Ascending aorta (tissue), 2 donors: ENCODE measurements at regions not wholly inside any gene's neighbourhood (a gene's known extent, or its start where the extent isn't known, plus 50 kb on each side); places are given as distances from the start of the nearest gene placed in this dataset.

Experiments
- DNase-seq, 2 donors: peaks; one replicate each; pipeline ENCODE4 v3.0.0-alpha.2; 2019; ENCODE audit warnings: low spot score in 2 of 2
- H3K27ac ChIP-seq, 2 donors: fragments of 200-600 bp; sonication (generic); one replicate each; pipeline ENCODE4 v1.5.1; 2016 to 2017; ENCODE audit warnings: mild to moderate bottlenecking in 1 of 2
- H3K27me3 ChIP-seq: fragments of 200-600 bp; sonication (generic); one replicate; pipeline ENCODE4 v1.5.1; 2017
- H3K36me3 ChIP-seq, 2 donors: fragments of 200-600 bp; sonication (generic); one replicate each; pipeline ENCODE4 v1.5.1; 2016
- H3K4me1 ChIP-seq, 2 donors: fragments of 200-600 bp; sonication (generic); one replicate each; pipeline ENCODE4 v1.5.1; 2016 to 2017; ENCODE audit warnings: mild to moderate bottlenecking in 1 of 2
- H3K4me3 ChIP-seq, 2 donors: fragments of 200-600 bp; sonication (generic); one replicate each; pipeline ENCODE4 v1.5.1; 2016 to 2017; ENCODE audit warnings: mild to moderate bottlenecking in 1 of 2
- H3K9me3 ChIP-seq, 2 donors: fragments of 200-600 bp; sonication (generic); one replicate each; pipeline ENCODE4 v1.5.1; 2016
- CTCF ChIP-seq, 3 experiments: fragments of 200-600 bp in 2 of 3; fragments of 450-650 bp in 1 of 3; sonication (generic) in 2 of 3; IDR thresholded peaks; one replicate each; pipeline ENCODE4 v1.5.1; 2016 to 2019; ENCODE audit warnings: antibody characterized with exemption in 3 of 3, mild to moderate bottlenecking in 1 of 3, moderate library complexity in 1 of 3
- intact Hi-C: fragments of 100-400 bp; cut with DNase I; formaldehyde crosslinking; loops from one replicate; pipeline ENCODE4 v1.15.1; 2023

GRCh38 chr6:126526996-126527606 is 187.2 kb downstream of the CENPW start:
- no peak overlapping the region for H3K4me3 ChIP-seq
- H3K27me3 ChIP-seq, result no peaks in the 10 kb centered on the region
- no peaks in the 10 kb centered on the region for H3K36me3 ChIP-seq
- no peaks in the 10 kb centered on the region for H3K9me3 ChIP-seq
- no peaks in the 10 kb centered on the region for H3K4me1 ChIP-seq
- intact Hi-C loops, result no loop called here
- no peak for TF ChIP-seq CTCF (IDR thresholded peaks at IDR 0.05)
- DNase-seq, result no peak
- no peak overlapping the region for H3K27ac ChIP-seq

- H3K4me3 ChIP-seq, result no peak overlapping the region
- no peak for TF ChIP-seq CTCF (IDR thresholded peaks at IDR 0.05)
- H3K27me3 ChIP-seq, result no peaks in the 10 kb centered on the region
- no peak overlapping the region for H3K27ac ChIP-seq
- no peak for DNase-seq
- no peaks in the 10 kb centered on the region for H3K36me3 ChIP-seq
- intact Hi-C loops, result no loop called here
- no peaks in the 10 kb centered on the region for H3K9me3 ChIP-seq
- no peaks in the 10 kb centered on the region for H3K4me1 ChIP-seq
Measured at GRCh38 chr6:126529637-126530362, 189.9 kb downstream of the CENPW start.

- no peaks in the 10 kb centered on the region for H3K36me3 ChIP-seq
- no peak for TF ChIP-seq CTCF (IDR thresholded peaks at IDR 0.05)
- H3K9me3 ChIP-seq, result no peaks in the 10 kb centered on the region
- no peaks in the 10 kb centered on the region for H3K4me1 ChIP-seq
- intact Hi-C loops, result no loop called here
- H3K4me3 ChIP-seq, result no peak overlapping the region
- DNase-seq, result no peak
- no peak overlapping the region for H3K27ac ChIP-seq
- no peaks in the 10 kb centered on the region for H3K27me3 ChIP-seq
Measured at GRCh38 chr6:126530775-126531174, 190.9 kb downstream of the CENPW start.

- H3K9me3 ChIP-seq, result no peaks in the 10 kb centered on the region
Measured at GRCh38 chr6:126531286-126531685, 191.4 kb downstream of the CENPW start.

GRCh38 chr6:126531840-126532239 is 191.9 kb downstream of the CENPW start:
- no peaks in the 10 kb centered on the region for H3K36me3 ChIP-seq
- H3K4me3 ChIP-seq, result no peak overlapping the region

More at GRCh38 chr6:126531286-126531685, 191.4 kb downstream of the CENPW start:
- Histone ChIP-seq H3K4me3 (no peak overlapping the region), H3K4me1 (no peaks in the 10 kb centered on the region), H3K27ac (no peak overlapping the region), H3K27me3 (no peaks in the 10 kb centered on the region), H3K36me3 (no peaks in the 10 kb centered on the region)
- no peak for TF ChIP-seq CTCF (IDR thresholded peaks at IDR 0.05)
- no peak for DNase-seq
- intact Hi-C loops, result no loop called here

More at GRCh38 chr6:126531840-126532239, 191.9 kb downstream of the CENPW start:
- no peaks in the 10 kb centered on the region for H3K4me1 ChIP-seq
- no peak overlapping the region for H3K27ac ChIP-seq
- TF ChIP-seq CTCF (IDR thresholded peaks at IDR 0.05), result no peak
- H3K27me3 ChIP-seq, result no peaks in the 10 kb centered on the region
- no peak for DNase-seq
- intact Hi-C loops, result no loop called here
- no peaks in the 10 kb centered on the region for H3K9me3 ChIP-seq
